ENCODE measurements at regions not wholly inside any gene's neighbourhood (a gene's known extent, or its start where the extent isn't known, plus 50 kb on each side); places are given as distances from the start of the nearest gene placed in this dataset.
A peak's percentile ranks its signal among the peaks of the same experiment; 100 is the strongest.

DNA sequence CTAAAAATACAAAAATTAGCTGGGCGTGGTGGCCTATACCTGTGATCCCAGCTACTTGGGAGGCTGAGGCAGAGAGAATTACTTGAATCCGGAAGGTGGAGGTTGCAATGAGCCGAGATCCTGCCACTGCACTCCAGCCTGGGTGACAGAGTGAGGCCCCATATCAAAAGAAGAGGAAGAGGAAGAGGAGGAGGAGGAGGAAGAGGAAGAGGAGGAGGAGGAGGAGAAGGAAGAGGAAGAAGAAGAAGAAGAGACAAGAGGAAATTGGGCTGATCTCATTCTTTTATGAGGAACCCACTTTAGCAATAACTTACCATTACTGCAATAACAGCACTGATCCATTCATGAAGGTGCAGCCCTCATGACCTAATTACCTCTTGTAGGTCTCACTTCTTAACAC is 138.9 kb upstream of the GIMD1 start:
- Histone ChIP-seq H3K36me3 (no peaks in the 10 kb centered on the region), H3K4me3 (no peak overlapping the region), H3K27me3 (peaks cover 0 to 5% (median 0%) of the 10 kb centered on the region in 9 donors), H3K9me3 (peaks cover 0 to 2% (median 0%) of the 10 kb centered on the region in 12 donors), H3K4me1 (no peaks in the 10 kb centered on the region), H3K27ac (no peak overlapping the region)
- intact Hi-C loops (cut with DNase I) = loop anchor here in 4 of 10 donors (10.0 kb wide), 2 partner anchors 143 to 243 kb away; partner anchors contain the start of gene GIMD1 (in 1 of the 4)
- WGBS, 4 donors = 84 to 87% (median 85%) methylated on average over 3 of the region's 3 CpGs
- DNase-seq (no peak), ATAC-seq (no peak)
- TF ChIP-seq POLR2A (IDR thresholded peaks at IDR 0.05) = no peak
- TF ChIP-seq, protein P1, sequence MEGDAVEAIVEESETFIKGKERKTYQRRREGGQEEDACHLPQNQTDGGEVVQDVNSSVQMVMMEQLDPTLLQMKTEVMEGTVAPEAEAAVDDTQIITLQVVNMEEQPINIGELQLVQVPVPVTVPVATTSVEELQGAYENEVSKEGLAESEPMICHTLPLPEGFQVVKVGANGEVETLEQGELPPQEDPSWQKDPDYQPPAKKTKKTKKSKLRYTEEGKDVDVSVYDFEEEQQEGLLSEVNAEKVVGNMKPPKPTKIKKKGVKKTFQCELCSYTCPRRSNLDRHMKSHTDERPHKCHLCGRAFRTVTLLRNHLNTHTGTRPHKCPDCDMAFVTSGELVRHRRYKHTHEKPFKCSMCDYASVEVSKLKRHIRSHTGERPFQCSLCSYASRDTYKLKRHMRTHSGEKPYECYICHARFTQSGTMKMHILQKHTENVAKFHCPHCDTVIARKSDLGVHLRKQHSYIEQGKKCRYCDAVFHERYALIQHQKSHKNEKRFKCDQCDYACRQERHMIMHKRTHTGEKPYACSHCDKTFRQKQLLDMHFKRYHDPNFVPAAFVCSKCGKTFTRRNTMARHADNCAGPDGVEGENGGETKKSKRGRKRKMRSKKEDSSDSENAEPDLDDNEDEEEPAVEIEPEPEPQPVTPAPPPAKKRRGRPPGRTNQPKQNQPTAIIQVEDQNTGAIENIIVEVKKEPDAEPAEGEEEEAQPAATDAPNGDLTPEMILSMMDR (IDR thresholded peaks at IDR 0.05) = no peak

DNA sequence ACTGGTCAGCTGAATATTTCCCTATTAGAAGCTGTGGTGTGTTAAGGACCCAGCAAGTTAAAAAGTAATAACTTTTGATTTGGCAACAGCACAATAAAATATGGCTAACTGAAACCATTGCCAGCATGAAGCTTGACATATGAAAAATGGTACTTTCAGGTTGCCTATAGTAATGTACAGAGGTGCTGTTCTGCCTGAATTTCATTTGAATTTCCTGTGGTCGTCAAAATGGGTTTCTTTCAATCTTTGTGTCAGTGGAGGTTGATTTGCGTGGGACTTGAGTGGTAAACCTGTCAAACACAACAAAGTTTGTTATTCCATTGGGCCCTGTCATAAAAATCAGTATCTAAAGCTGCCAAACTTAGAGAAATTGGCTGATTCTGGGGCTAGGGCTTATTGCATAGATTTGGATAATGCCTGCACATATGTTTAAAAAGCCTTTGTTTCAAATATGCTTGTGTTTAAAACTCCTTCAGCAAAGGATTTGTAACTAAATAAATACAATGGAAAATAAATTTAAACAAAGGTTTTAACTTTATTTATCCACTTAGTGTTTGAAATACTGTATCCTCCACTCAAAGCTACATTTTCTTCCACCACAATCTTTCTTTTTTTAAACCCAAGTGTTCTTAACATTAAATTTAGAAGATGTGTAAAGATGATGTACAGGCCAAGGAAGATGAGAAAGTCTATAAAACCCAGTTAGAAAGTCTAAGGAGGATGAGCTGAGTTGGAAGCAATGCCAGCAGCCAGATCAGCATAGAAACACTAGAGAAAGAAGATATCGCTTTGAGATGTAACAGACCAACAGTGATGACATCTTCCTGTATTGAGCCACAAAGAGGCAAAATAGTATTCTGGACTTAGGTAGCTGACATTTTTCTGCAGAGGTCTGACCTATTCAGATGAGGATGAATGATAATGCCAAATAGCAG is 134.8 kb upstream of the GIMD1 start:
- Histone ChIP-seq H3K4me3 (no peak overlapping the region), H3K27ac (no peak overlapping the region), H3K4me1 (no peaks in the 10 kb centered on the region), H3K9me3 (no peaks in the 10 kb centered on the region), H3K36me3 (no peaks in the 10 kb centered on the region), H3K27me3 (peaks cover 0 to 5% (median 0%) of the 10 kb centered on the region in 9 donors)
- 70 to 78% (median 76%) methylated on average over 3 of the region's 3 CpGs for WGBS, 4 donors
- ATAC-seq (no peak), DNase-seq (no peak)
- TF ChIP-seq, protein P1 (IDR thresholded peaks at IDR 0.05) = no peak
- TF ChIP-seq POLR2A (IDR thresholded peaks at IDR 0.05) = no peak
- intact Hi-C loops (cut with DNase I) = loop anchor here (2.0 to 10.0 kb wide), 8 partner anchors 131 to 239 kb away; partner anchors contain the start of gene GIMD1 (in 5 of the 10)

DNA sequence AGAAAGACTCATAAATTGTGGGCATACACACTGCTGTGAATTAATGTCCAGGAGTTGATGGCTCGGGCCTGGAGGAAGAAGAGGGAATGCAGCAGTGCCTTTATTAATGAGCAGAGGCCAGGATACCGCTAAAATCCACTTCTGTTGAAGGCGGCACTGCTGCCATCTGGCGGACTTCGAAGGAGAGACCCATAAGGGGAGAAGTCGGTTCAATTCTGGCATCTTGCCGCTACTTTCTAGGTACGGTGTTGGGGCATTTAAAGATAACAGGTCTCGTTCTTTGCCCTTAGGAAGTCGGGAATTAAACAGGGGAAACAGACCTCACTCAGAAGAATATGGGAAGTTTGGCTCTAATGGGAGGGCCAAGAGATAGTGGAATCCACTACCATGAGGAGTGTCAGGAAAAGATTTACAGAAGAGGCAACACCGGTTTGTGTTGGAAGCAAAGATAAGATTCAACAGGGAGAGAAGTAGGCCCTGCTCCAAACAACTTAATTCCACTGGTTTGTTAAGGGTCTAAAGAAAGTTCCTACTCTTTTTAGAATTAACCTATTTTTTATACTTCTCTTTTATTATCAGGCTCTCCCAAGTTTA is 133.6 kb upstream of the GIMD1 start:
- peak in 3 of 4 donors; percentile 62 to 69 (median 65) for ATAC-seq
- intact Hi-C loops (cut with DNase I) = loop anchor here (2.0 to 10.0 kb wide), 8 partner anchors 130 to 237 kb away; partner anchors contain the start of gene GIMD1 (in 5 of the 10)

More for the DNA sequence above, 133.6 kb upstream of the GIMD1 start:
- H3K9me3 ChIP-seq = no peaks in the 10 kb centered on the region
- H3K36me3 ChIP-seq = no peaks in the 10 kb centered on the region
- TF ChIP-seq, protein P1 (IDR thresholded peaks at IDR 0.05) = peak; percentile 45 to 74 (median 58)
- no peak for TF ChIP-seq POLR2A (IDR thresholded peaks at IDR 0.05)
- 2 to 7% (median 5%) methylated on average over 11 of the region's 11 CpGs for WGBS, 4 donors
- H3K27ac ChIP-seq = no peak overlapping the region
- H3K4me1 ChIP-seq = no peaks in the 10 kb centered on the region
- peaks cover 0 to 5% (median 0%) of the 10 kb centered on the region in 9 donors for H3K27me3 ChIP-seq
- peak in 4 of 5 donors; percentile 27 to 46 (median 41) for DNase-seq
- H3K4me3 ChIP-seq = no peak overlapping the region
